SKM-1 treated with dmso at 0.1 percent for 144 hours (cell line): ENCODE measurements at regions not wholly inside any gene's neighbourhood (a gene's known extent, or its start where the extent isn't known, plus 50 kb on each side); places are given as distances from the start of the nearest gene placed in this dataset.

ENCODE experiments used
- DNase-seq: peaks from one replicate; lab custom pipeline; 2025; ENCODE audit not compliant: unreplicated experiment; lab: John Stamatoyannopoulos, UW

- DNase-seq, result no peak
These were observed 218.7 kb downstream of the SPATA18 start for GRCh38 chr4:52269761-52270160.

GRCh38 chr4:52273885-52274284, 222.8 kb downstream of the SPATA18 start:
- DNase-seq, result no peak

GRCh38 chr4:52288212-52288855, 237.2 kb downstream of the SPATA18 start:
- no peak for DNase-seq

GRCh38 chr4:52290466-52290865, 239.4 kb downstream of the SPATA18 start:
- no peak for DNase-seq

GRCh38 chr4:52292245-52292644, 241.1 kb downstream of the SPATA18 start:
- no peak for DNase-seq

- DNase-seq, result no peak
These were observed 245.2 kb downstream of the SPATA18 start for GRCh38 chr4:52296341-52296740.

GRCh38 chr4:52298444-52298843, 247.3 kb downstream of the SPATA18 start:
- no peak for DNase-seq

- DNase-seq, result no peak
These were observed 248.0 kb downstream of the SPATA18 start for GRCh38 chr4:52299120-52299519.

- no peak for DNase-seq
These were observed 260.5 kb downstream of the SPATA18 start for GRCh38 chr4:52311464-52312125.

GRCh38 chr4:52312722-52313121, 261.6 kb downstream of the SPATA18 start:
- no peak for DNase-seq

- no peak for DNase-seq
These were observed 266.3 kb downstream of the SPATA18 start for GRCh38 chr4:52317361-52317879.

- DNase-seq, result no peak
These were observed 266.9 kb downstream of the SPATA18 start for GRCh38 chr4:52317981-52318380.

- no peak for DNase-seq
These were observed 278.8 kb downstream of the SPATA18 start for GRCh38 chr4:52329894-52330293.

GRCh38 chr4:52343595-52343994, 292.5 kb downstream of the SPATA18 start:
- DNase-seq, result no peak

GRCh38 chr4:52350926-52351325, 299.8 kb downstream of the SPATA18 start:
- DNase-seq, result no peak

- no peak for DNase-seq
These were observed 300.7 kb downstream of the USP46 start for GRCh38 chr4:52358366-52358765.

- DNase-seq, result no peak
These were observed 300.2 kb downstream of the USP46 start for GRCh38 chr4:52358883-52359321.

GRCh38 chr4:52366191-52366590, 292.9 kb downstream of the USP46 start:
- DNase-seq, result no peak

- no peak for DNase-seq
These were observed 292.5 kb downstream of the USP46 start for GRCh38 chr4:52366621-52367020.

GRCh38 chr4:52367282-52367830, 291.7 kb downstream of the USP46 start:
- DNase-seq, result no peak

- DNase-seq, result no peak
These were observed 290.2 kb downstream of the USP46 start for GRCh38 chr4:52368895-52369294.

- no peak for DNase-seq
These were observed 289.5 kb downstream of the USP46 start for GRCh38 chr4:52369649-52370048.
